Activated naive CD8-positive, alpha-beta T cell (primary cell): ENCODE measurements at regions not wholly inside any gene's neighbourhood (a gene's known extent, or its start where the extent isn't known, plus 50 kb on each side); places are given as distances from the start of the nearest gene placed in this dataset.

Experiments
- H3K27ac Mint-ChIP-seq: one replicate; pipeline ENCODE4 v1.8.0; 2021; ENCODE audit warnings: mixed read lengths
- H3K27me3 Mint-ChIP-seq: one replicate; pipeline ENCODE4 v1.8.0; 2021; ENCODE audit warnings: mixed read lengths
- H3K36me3 Mint-ChIP-seq: one replicate; pipeline ENCODE4 v1.8.0; 2021; ENCODE audit warnings: mixed read lengths
- H3K4me1 Mint-ChIP-seq: one replicate; pipeline ENCODE4 v1.8.0; 2021; ENCODE audit warnings: low read depth, mixed read lengths
- H3K4me3 Mint-ChIP-seq: one replicate; pipeline ENCODE4 v1.8.0; 2021; ENCODE audit warnings: mild to moderate bottlenecking, mixed read lengths
- H3K9me3 Mint-ChIP-seq: one replicate; pipeline ENCODE4 v1.8.0; 2021; ENCODE audit warnings: low read depth, mixed read lengths

- H3K9me3 Mint-ChIP-seq = no peaks in the 10 kb centered on the region
- peaks cover 4% of the 10 kb centered on the region for H3K36me3 Mint-ChIP-seq
- peaks cover 2% of the 10 kb centered on the region for H3K27me3 Mint-ChIP-seq
- peaks cover 14% of the 10 kb centered on the region for H3K4me1 Mint-ChIP-seq
- no peak overlapping the region for H3K27ac Mint-ChIP-seq
- H3K4me3 Mint-ChIP-seq = peak overlapping the region; percentile 88
Measured at GRCh38 chr9:706073-706472, 135.4 kb upstream of the DMRT1 start.

GRCh38 chr9:706606-707459 lies 134.7 kb upstream of the DMRT1 start:
- peaks cover 7% of the 10 kb centered on the region for H3K36me3 Mint-ChIP-seq

GRCh38 chr9:708182-708550 lies 133.3 kb upstream of the DMRT1 start:
- Mint-ChIP-seq H3K36me3 (peaks cover 7% of the 10 kb centered on the region), H3K27me3 (peaks cover 2% of the 10 kb centered on the region), H3K9me3 (no peaks in the 10 kb centered on the region), H3K4me1 (peaks cover 16% of the 10 kb centered on the region), H3K4me3 (peak overlapping the region; percentile 35), H3K27ac (no peak overlapping the region)

More at GRCh38 chr9:706606-707459, 134.7 kb upstream of the DMRT1 start:
- Mint-ChIP-seq H3K4me1 (peaks cover 14% of the 10 kb centered on the region), H3K4me3 (peak overlapping the region; percentile 88), H3K27ac (peak overlapping the region; percentile 80), H3K27me3 (peaks cover 2% of the 10 kb centered on the region), H3K9me3 (no peaks in the 10 kb centered on the region)

DNA sequence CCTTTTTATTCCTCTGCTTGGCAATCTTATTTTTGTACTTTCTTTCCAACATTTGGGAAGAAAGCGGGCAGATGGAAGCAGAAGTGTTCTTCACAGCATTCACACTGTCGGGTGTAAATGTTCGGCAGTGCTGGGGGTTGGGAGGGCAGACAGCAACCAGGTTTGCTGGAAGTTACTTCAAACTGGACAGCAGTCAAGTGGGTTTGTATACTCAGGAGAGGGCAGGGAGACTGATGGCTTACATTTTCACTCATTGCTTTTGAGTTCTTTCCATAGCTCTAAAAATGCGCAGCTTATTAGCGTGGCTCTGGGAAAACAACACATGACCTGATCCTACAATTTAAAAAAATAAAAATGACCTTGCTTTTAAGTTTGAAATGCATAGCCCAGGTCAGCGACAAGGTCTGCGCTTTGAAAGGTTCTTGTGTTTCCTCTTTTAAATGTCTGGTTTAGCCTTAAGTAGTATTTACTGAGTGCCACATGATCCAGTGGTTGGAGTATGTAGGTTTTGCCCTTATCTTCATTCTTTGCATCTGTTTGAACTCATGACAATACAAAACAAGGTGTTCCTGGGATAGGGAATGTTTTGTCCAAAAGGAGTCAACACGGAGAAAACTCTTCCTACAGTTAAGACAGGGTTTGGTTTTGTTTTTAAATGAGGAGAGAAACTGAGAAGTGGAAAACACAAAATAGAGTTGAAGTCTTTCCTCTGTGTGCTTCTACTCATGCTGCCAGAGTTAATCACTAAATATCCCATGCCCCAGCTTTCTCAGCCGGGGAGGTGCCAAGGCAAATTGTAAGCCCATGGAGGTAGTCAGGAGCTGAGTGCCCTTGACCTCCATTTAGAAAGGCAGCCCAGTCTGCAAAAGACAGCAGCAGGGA lies 132.7 kb upstream of the DMRT1 start:
- Mint-ChIP-seq H3K36me3 (peaks cover 7% of the 10 kb centered on the region), H3K4me1 (peaks cover 16% of the 10 kb centered on the region), H3K4me3 (peak overlapping the region; percentile 35), H3K27ac (no peak overlapping the region), H3K9me3 (no peaks in the 10 kb centered on the region), H3K27me3 (peaks cover 2% of the 10 kb centered on the region)

DNA sequence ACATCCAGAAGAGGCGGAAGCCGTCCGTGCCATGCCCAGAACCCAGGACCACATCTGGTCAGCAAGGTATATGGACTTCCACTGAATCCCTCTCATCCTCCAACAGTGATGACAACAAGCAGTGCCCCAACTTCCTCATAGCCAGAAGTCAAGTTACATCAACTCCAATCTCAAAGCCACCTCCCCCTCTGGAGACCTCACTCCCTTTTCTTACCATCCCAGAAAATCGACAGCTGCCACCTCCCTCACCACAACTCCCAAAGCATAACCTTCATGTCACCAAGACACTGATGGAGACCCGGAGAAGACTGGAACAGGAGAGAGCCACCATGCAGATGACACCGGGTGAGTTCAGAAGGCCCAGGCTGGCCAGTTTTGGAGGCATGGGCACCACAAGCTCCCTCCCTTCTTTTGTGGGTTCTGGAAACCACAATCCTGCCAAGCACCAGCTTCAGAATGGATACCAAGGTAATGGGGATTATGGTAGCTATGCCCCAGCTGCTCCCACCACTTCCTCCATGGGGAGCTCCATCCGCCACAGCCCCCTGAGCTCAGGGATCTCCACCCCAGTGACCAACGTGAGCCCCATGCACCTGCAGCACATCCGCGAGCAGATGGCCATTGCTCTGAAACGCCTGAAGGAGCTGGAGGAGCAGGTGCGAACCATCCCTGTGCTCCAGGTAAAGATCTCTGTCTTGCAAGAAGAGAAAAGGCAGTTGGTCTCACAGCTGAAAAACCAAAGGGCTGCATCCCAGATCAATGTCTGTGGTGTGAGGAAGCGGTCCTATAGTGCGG lies 130.3 kb upstream of the DMRT1 start:
- H3K27me3 Mint-ChIP-seq = peaks cover 2% of the 10 kb centered on the region
- peaks cover 12% of the 10 kb centered on the region for H3K4me1 Mint-ChIP-seq
- no peak overlapping the region for H3K27ac Mint-ChIP-seq
- H3K9me3 Mint-ChIP-seq = no peaks in the 10 kb centered on the region
- H3K36me3 Mint-ChIP-seq = peaks cover 7% of the 10 kb centered on the region
- H3K4me3 Mint-ChIP-seq = no peak overlapping the region

DNA sequence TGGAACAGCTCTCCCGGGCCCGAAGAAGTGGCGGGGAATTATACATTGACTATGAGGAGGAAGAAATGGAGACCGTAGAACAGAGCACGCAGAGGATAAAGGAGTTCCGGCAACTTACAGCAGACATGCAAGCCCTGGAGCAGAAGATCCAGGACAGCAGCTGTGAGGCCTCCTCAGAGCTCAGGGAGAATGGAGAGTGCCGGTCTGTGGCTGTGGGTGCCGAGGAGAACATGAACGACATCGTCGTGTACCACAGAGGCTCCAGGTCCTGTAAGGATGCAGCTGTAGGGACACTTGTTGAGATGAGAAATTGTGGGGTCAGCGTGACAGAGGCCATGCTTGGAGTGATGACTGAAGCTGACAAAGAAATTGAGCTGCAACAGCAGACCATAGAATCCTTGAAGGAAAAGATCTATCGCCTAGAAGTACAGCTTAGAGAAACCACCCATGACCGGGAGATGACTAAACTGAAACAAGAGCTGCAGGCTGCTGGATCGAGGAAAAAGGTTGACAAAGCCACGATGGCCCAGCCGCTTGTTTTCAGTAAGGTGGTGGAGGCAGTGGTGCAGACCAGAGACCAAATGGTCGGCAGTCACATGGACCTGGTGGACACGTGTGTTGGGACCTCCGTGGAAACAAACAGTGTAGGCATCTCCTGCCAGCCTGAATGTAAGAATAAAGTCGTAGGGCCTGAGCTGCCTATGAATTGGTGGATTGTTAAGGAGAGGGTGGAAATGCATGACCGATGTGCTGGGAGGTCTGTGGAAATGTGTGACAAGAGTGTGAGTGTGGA lies 129.5 kb upstream of the DMRT1 start:
- Mint-ChIP-seq H3K36me3 (peaks cover 7% of the 10 kb centered on the region), H3K4me1 (peaks cover 4% of the 10 kb centered on the region), H3K27ac (no peak overlapping the region), H3K9me3 (no peaks in the 10 kb centered on the region), H3K27me3 (no peaks in the 10 kb centered on the region), H3K4me3 (no peak overlapping the region)

- peaks cover 7% of the 10 kb centered on the region for H3K36me3 Mint-ChIP-seq
- peaks cover 4% of the 10 kb centered on the region for H3K4me1 Mint-ChIP-seq
- H3K27me3 Mint-ChIP-seq = no peaks in the 10 kb centered on the region
- no peaks in the 10 kb centered on the region for H3K9me3 Mint-ChIP-seq
- no peak overlapping the region for H3K27ac Mint-ChIP-seq
- no peak overlapping the region for H3K4me3 Mint-ChIP-seq
Measured at GRCh38 chr9:712643-713042, 128.9 kb upstream of the DMRT1 start.

DNA sequence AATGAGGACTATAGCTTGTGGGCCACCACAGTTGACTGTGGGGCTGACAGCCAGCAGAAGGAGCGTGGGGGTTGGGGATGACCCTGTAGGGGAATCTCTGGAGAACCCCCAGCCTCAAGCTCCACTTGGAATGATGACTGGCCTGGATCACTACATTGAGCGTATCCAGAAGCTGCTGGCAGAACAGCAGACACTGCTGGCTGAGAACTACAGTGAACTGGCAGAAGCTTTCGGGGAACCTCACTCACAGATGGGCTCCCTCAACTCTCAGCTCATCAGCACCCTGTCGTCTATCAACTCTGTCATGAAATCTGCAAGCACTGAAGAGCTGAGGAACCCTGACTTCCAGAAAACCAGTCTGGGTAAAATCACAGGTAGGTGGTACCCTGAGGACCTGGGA lies 128.4 kb upstream of the DMRT1 start:
- Mint-ChIP-seq H3K36me3 (peaks cover 7% of the 10 kb centered on the region), H3K4me1 (peaks cover 4% of the 10 kb centered on the region), H3K27ac (no peak overlapping the region), H3K27me3 (no peaks in the 10 kb centered on the region), H3K9me3 (no peaks in the 10 kb centered on the region), H3K4me3 (no peak overlapping the region)

DNA sequence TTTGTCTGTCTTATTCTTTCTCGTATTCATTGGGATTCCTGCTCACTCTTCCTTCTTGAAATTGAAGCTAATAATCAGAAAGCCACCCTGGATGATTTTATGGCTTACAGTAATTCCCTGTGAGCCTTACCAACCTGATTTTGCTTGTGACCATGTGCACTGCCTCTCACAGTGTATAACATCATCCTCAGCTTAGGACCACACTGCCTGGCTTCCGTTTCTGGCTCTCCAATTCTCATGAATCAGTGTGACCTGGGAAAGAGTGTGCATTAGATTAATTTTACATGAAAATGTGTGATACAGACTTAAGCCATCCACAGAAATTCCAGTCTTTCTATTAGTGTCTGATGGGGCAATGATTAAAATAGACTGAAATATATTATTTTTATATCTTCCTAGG lies 126.8 kb upstream of the DMRT1 start:
- no peak overlapping the region for H3K27ac Mint-ChIP-seq
- H3K27me3 Mint-ChIP-seq = no peaks in the 10 kb centered on the region
- peaks cover 2% of the 10 kb centered on the region for H3K4me1 Mint-ChIP-seq
- no peak overlapping the region for H3K4me3 Mint-ChIP-seq
- H3K9me3 Mint-ChIP-seq = no peaks in the 10 kb centered on the region
- peaks cover 7% of the 10 kb centered on the region for H3K36me3 Mint-ChIP-seq

DNA sequence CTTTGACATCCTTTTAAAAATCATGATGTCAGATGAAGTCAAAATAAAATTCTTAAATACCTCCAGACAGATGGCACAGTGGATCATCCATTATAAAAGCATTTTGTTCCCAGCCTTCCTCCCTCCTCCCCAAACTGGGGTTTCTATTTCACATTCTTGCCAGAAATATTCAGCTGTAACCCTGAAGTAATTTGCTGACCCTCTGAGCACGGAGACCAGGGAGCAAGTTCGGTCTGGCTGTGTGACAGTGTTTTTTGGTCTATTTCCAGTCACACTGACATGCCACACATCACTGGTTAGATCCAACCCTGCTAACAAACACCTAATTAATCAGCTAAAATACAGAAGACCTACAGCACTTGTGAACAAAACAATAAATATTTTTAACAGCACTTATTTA lies 126.2 kb upstream of the DMRT1 start:
- H3K36me3 Mint-ChIP-seq = peaks cover 7% of the 10 kb centered on the region
- no peak overlapping the region for H3K27ac Mint-ChIP-seq
- H3K9me3 Mint-ChIP-seq = no peaks in the 10 kb centered on the region
- H3K4me3 Mint-ChIP-seq = no peak overlapping the region
- no peaks in the 10 kb centered on the region for H3K27me3 Mint-ChIP-seq
- H3K4me1 Mint-ChIP-seq = peaks cover 2% of the 10 kb centered on the region

DNA sequence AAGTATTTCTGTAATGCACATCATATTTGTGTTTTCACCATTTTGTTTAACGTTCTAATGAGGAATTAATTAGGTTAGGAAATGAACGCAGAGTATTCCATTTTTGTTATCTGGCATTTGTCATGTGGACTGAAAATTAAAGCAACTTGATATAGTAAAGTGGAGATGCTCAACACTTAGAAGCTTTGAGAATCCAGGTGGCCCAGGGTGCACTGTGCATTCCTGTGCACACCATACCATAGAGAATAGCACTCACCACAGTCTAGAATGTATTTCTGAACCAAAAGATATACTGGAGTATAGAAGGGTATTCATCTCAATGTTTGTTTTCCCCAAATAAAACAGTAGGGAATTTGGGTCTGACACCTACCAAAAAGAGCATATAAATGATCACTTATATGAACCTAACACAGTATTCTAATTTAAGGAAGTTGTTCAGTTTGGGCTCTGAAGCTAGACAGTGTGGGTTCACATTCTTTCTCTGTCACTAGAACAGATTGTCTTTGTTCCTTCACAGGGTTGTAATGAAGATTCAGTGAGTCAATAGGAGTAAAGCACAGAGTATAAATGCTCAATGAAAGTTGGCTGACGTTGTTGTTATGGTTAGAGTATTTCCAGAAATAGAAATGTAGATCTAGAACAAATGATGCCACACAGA lies 125.6 kb upstream of the DMRT1 start:
- Mint-ChIP-seq H3K4me3 (no peak overlapping the region), H3K27ac (no peak overlapping the region), H3K27me3 (no peaks in the 10 kb centered on the region), H3K36me3 (peaks cover 4% of the 10 kb centered on the region), H3K4me1 (peaks cover 2% of the 10 kb centered on the region), H3K9me3 (no peaks in the 10 kb centered on the region)

GRCh38 chr9:717722-718121 lies 123.8 kb upstream of the DMRT1 start:
- Mint-ChIP-seq H3K4me3 (no peak overlapping the region), H3K27me3 (no peaks in the 10 kb centered on the region), H3K27ac (no peak overlapping the region), H3K9me3 (no peaks in the 10 kb centered on the region), H3K4me1 (no peaks in the 10 kb centered on the region), H3K36me3 (no peaks in the 10 kb centered on the region)

DNA sequence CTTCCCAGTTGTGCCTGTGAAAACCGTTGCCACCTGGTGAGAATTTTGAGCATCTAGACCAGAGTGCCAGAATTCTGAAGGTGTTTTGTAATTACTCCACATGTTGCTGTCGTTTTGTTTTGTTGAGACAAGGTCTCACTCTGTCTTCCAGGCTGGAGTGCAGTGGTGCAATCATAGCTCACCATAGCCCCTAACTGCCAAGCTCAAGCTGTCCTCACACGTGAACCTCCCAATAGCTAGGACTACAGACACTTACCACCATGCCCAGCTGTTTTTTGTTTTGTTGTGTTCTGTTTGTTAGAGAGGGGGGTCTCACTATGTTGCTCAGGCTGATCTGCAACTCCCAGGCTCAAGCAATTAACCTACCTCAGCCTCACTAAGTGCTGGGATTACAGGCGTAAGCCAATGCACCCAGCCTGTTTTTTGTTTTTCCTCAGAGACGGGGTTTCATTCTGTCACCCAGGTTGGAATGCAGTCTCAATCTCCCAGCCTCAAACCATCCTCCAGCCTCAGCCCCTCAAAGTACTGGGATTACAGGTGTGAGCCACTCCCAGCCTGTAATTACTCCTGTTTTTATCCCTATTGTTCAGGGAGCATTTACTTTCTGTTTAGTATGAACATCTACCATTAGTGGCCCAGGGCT lies 121.1 kb upstream of the DMRT1 start:
- Mint-ChIP-seq H3K9me3 (no peaks in the 10 kb centered on the region), H3K27me3 (no peaks in the 10 kb centered on the region), H3K36me3 (no peaks in the 10 kb centered on the region), H3K4me3 (no peak overlapping the region), H3K27ac (no peak overlapping the region), H3K4me1 (no peaks in the 10 kb centered on the region)
